NB4 (cell line): ENCODE measurements at regions not wholly inside any gene's neighbourhood (a gene's known extent, or its start where the extent isn't known, plus 50 kb on each side); places are given as distances from the start of the nearest gene placed in this dataset.

Experiments
- POLR2A ChIP-seq: IDR thresholded peaks from 2 replicates; pipeline ENCODE4 v1.6.1; 2011; ENCODE audit warnings: mild to moderate bottlenecking; ENCODE audit not compliant: insufficient read length; ENCODE audit errors: extremely low read depth
- TF ChIP-seq, protein P1 (sequence below): IDR thresholded peaks from one replicate; pipeline ENCODE4 v1.5.1; 2012; ENCODE audit warnings: low read depth, low read length
- TF ChIP-seq, protein P2 (sequence below): IDR thresholded peaks from 2 replicates; pipeline ENCODE4 v1.6.1; 2011; ENCODE audit warnings: low read depth, low read length

DNA sequence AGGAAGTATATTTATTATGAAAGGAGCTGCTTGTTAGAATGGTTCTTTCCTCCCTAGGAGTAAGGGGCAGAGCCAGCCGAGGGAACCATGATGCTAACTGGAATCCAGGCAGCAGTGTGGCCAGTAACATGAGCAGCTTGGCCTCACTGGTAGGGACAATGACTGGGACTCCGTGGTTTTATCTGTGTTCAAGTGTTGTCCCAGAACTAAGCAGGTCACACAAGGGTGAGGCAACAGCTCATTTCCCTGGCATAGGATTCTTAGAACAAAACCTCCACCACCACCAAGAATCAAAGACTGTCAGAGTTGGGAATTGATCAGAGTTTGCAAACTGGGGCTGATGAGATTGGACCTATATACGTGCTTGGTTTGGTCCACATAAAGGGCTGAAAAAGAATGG, 138.9 kb upstream of the COBL start:
- TF ChIP-seq, protein P1, sequence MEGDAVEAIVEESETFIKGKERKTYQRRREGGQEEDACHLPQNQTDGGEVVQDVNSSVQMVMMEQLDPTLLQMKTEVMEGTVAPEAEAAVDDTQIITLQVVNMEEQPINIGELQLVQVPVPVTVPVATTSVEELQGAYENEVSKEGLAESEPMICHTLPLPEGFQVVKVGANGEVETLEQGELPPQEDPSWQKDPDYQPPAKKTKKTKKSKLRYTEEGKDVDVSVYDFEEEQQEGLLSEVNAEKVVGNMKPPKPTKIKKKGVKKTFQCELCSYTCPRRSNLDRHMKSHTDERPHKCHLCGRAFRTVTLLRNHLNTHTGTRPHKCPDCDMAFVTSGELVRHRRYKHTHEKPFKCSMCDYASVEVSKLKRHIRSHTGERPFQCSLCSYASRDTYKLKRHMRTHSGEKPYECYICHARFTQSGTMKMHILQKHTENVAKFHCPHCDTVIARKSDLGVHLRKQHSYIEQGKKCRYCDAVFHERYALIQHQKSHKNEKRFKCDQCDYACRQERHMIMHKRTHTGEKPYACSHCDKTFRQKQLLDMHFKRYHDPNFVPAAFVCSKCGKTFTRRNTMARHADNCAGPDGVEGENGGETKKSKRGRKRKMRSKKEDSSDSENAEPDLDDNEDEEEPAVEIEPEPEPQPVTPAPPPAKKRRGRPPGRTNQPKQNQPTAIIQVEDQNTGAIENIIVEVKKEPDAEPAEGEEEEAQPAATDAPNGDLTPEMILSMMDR: no peak
- TF ChIP-seq, protein P2, sequence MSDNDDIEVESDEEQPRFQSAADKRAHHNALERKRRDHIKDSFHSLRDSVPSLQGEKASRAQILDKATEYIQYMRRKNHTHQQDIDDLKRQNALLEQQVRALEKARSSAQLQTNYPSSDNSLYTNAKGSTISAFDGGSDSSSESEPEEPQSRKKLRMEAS: no peak
- TF ChIP-seq POLR2A: no peak
